PC-9 (cell line): ENCODE measurements at regions not wholly inside any gene's neighbourhood (a gene's known extent, or its start where the extent isn't known, plus 50 kb on each side); places are given as distances from the start of the nearest gene placed in this dataset.

Experiments
- CTCF ChIP-seq: fragments of 200-600 bp; sonication (generic); conservative IDR thresholded peaks from 2 replicates; pipeline ENCODE4 v1.6.1; 2017; ENCODE audit warnings: mixed run types, antibody characterized with exemption, mild to moderate bottlenecking, moderate library complexity
- EZH2 ChIP-seq: fragments of 200-600 bp; sonication (generic); IDR thresholded peaks from 2 replicates; pipeline ENCODE4 v1.8.0; 2017; ENCODE audit warnings: antibody characterized with exemption, low read depth

DNA sequence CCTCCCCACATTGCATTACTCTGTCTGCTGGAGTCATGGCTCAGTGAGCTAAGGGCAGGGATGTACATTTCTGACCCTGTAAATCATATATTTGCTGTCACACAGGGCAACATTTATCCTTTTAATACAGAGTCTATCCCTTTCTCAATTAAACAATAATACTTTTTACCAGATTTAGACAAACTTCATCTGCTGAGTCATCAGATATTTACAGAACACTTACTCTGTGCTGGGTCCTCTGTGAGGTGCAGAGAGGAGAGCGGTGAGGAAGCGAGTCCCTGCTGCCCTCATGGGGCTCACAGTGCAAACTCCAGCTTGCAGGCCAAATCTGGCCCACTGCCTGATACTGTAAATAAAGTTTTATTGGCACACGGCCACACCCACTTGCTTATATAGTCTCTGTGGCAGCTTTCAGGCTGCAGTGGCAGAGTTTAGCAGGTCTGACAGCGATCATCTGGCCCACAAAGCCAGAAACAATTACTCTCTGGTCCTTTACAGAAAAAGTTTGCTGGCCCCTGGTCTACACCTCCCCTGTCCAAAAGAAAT, 144.5 kb downstream of the CDH26 start:
- TF ChIP-seq CTCF, result no peak
- TF ChIP-seq EZH2, result no peak
